PC-9 (cell line): ENCODE measurements at regions not wholly inside any gene's neighbourhood (a gene's known extent, or its start where the extent isn't known, plus 50 kb on each side); places are given as distances from the start of the nearest gene placed in this dataset.

ENCODE experiments used
- BruUV-seq: library from RNA; stranded (reverse); fragments of 400-500 nt; replicated peaks from 2 replicates; lab custom pipeline; 2021; lab: Mats Ljungman, UMichigan
- CTCF ChIA-PET: fragments of 300-600 bp; sonication (Branson Sonifier 250); formaldehyde crosslinking; loops from one replicate; lab custom pipeline; 2022; ENCODE audit warnings: antibody characterized with exemption; lab: Charles Lee
- POLR2A ChIA-PET: fragments of 300-600 bp; sonication (Branson Sonifier 250); formaldehyde crosslinking; loops from one replicate; lab custom pipeline; 2022; ENCODE audit warnings: antibody characterized with exemption; ENCODE audit not compliant: unreplicated experiment; lab: Charles Lee
- DNase-seq, 2 experiments: peaks; one replicate each; pipeline versions ENCODE4 v3.0.0 to v3.0.0-alpha.2; 2015 to 2022; ENCODE audit warnings: mixed read lengths in 1 of 2
- H2AFZ ChIP-seq: fragments of 200-600 bp; sonication (generic); 2 replicates; pipeline ENCODE4 v1.8.1; 2017; ENCODE audit warnings: antibody characterized with exemption
- H3F3A ChIP-seq: fragments of 200-600 bp; sonication (generic); 2 replicates; pipeline ENCODE4 v1.8.1; 2017; ENCODE audit warnings: antibody characterized with exemption, mild to moderate bottlenecking, low read depth; ENCODE audit not compliant: insufficient read depth
- H3K27ac ChIP-seq: fragments of 200-600 bp; sonication (generic); 2 replicates; pipeline ENCODE4 v1.6.1; 2016; ENCODE audit warnings: mixed run types
- H3K27me3 ChIP-seq: fragments of 200-600 bp; sonication (generic); 2 replicates; pipeline ENCODE4 v1.6.1; 2016; ENCODE audit warnings: low read depth, mixed run types; ENCODE audit not compliant: insufficient read depth
- H3K36me3 ChIP-seq: fragments of 200-600 bp; sonication (generic); 2 replicates; pipeline ENCODE4 v1.6.1; 2016; ENCODE audit warnings: low read depth, mixed run types
- H3K4me1 ChIP-seq: fragments of 200-600 bp; sonication (generic); replicated peaks from 2 replicates; pipeline ENCODE4 v1.6.1; 2016; ENCODE audit warnings: mixed run types; ENCODE audit not compliant: insufficient read depth
- H3K4me2 ChIP-seq: fragments of 200-600 bp; sonication (generic); 2 replicates; pipeline ENCODE4 v1.6.1; 2017; ENCODE audit warnings: mixed run types
- H3K4me3 ChIP-seq: fragments of 200-600 bp; sonication (generic); 2 replicates; pipeline ENCODE4 v1.6.1; 2016; ENCODE audit warnings: mixed run types
- H3K79me2 ChIP-seq: fragments of 200-600 bp; sonication (generic); 2 replicates; pipeline ENCODE4 v1.6.1; 2017; ENCODE audit warnings: low read depth, mixed run types
- H3K9me2 ChIP-seq: fragments of 200-600 bp; sonication (generic); 2 replicates; pipeline ENCODE4 v1.8.1; 2017; ENCODE audit warnings: mild to moderate bottlenecking; ENCODE audit not compliant: insufficient read depth
- H3K9me3 ChIP-seq: fragments of 200-600 bp; sonication (generic); 2 replicates; pipeline ENCODE4 v1.8.1; 2016; ENCODE audit warnings: low read depth; ENCODE audit not compliant: insufficient read depth
- H4K20me1 ChIP-seq: fragments of 200-600 bp; sonication (generic); 2 replicates; pipeline ENCODE4 v1.8.1; 2017; ENCODE audit not compliant: insufficient read depth
- EZH2 ChIP-seq: fragments of 200-600 bp; sonication (generic); IDR thresholded peaks from 2 replicates; pipeline ENCODE4 v1.8.0; 2017; ENCODE audit warnings: antibody characterized with exemption, low read depth
- intact Hi-C: fragments of 100-400 bp; cut with micrococcal nuclease; formaldehyde crosslinking; loops from one replicate; pipeline ENCODE4 v1.10.0; 2022; ENCODE audit not compliant: unreplicated experiment
- TF ChIP-seq, protein P1 (sequence below): fragments of 200-600 bp; sonication (generic); conservative IDR thresholded peaks from 2 replicates; pipeline ENCODE4 v1.6.1; 2017; ENCODE audit warnings: mixed run types, antibody characterized with exemption, mild to moderate bottlenecking, moderate library complexity

- ChIA-PET CTCF (no interaction called here), POLR2A (no interaction called here)
- no TSS peak for BruUV-seq
- Histone ChIP-seq H3K9me3 (no peaks in the 10 kb centered on the region), H3K27me3 (0 out of 2 replicates have a peak, but pooled peaks cover 6% of the 10 kb centered on the region), H3K36me3 (no peaks in the 10 kb centered on the region), H3K9me2 (no peaks in the 10 kb centered on the region), H3K4me3 (no peak overlapping the region), H3F3A (no peaks in the 10 kb centered on the region), H2AFZ (no peak overlapping the region), H3K4me2 (no peak overlapping the region), H4K20me1 (no peaks in the 10 kb centered on the region), H3K79me2 (no peaks in the 10 kb centered on the region), H3K27ac (no peak overlapping the region), H3K4me1 (no peaks in the 10 kb centered on the region)
- TF ChIP-seq, protein P1, sequence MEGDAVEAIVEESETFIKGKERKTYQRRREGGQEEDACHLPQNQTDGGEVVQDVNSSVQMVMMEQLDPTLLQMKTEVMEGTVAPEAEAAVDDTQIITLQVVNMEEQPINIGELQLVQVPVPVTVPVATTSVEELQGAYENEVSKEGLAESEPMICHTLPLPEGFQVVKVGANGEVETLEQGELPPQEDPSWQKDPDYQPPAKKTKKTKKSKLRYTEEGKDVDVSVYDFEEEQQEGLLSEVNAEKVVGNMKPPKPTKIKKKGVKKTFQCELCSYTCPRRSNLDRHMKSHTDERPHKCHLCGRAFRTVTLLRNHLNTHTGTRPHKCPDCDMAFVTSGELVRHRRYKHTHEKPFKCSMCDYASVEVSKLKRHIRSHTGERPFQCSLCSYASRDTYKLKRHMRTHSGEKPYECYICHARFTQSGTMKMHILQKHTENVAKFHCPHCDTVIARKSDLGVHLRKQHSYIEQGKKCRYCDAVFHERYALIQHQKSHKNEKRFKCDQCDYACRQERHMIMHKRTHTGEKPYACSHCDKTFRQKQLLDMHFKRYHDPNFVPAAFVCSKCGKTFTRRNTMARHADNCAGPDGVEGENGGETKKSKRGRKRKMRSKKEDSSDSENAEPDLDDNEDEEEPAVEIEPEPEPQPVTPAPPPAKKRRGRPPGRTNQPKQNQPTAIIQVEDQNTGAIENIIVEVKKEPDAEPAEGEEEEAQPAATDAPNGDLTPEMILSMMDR: no peak
- TF ChIP-seq EZH2: no peak
- DNase-seq: no peak
- intact Hi-C loops: no loop called here
Measured at GRCh38 chr20:22825546-22825945, 209.6 kb upstream of the SSTR4 start.

- 0 out of 2 replicates have a peak, but pooled peaks cover 6% of the 10 kb centered on the region for H3K27me3 ChIP-seq
- no peaks in the 10 kb centered on the region for H3K9me3 ChIP-seq
- H3K4me2 ChIP-seq: no peak overlapping the region
- no peaks in the 10 kb centered on the region for H3K36me3 ChIP-seq
- CTCF ChIA-PET: interaction anchor here (0.5 kb wide), 1 partner anchor 114 kb away, joined by 8 read pairs; no protein-coding TSS in a partner anchor
- no TSS peak for BruUV-seq
- H3F3A ChIP-seq: no peaks in the 10 kb centered on the region
- TF ChIP-seq, protein P1: no peak
- TF ChIP-seq EZH2: no peak
- H3K27ac ChIP-seq: no peak overlapping the region
- H4K20me1 ChIP-seq: no peaks in the 10 kb centered on the region
- no peaks in the 10 kb centered on the region for H3K79me2 ChIP-seq
- no peak overlapping the region for H2AFZ ChIP-seq
- intact Hi-C loops: no loop called here
- no peaks in the 10 kb centered on the region for H3K4me1 ChIP-seq
- no peak for DNase-seq
- H3K9me2 ChIP-seq: no peaks in the 10 kb centered on the region
- H3K4me3 ChIP-seq: no peak overlapping the region
- POLR2A ChIA-PET: interaction anchor here (0.7 kb wide), 1 partner anchor 178 kb away, joined by 6 read pairs; no protein-coding TSS in a partner anchor
Measured at GRCh38 chr20:22826306-22827230, 208.5 kb upstream of the SSTR4 start.

GRCh38 chr20:22827916-22828315, 207.2 kb upstream of the SSTR4 start:
- Histone ChIP-seq H4K20me1 (no peaks in the 10 kb centered on the region), H3K9me3 (no peaks in the 10 kb centered on the region), H3K27me3 (0 out of 2 replicates have a peak, but pooled peaks cover 6% of the 10 kb centered on the region), H2AFZ (no peak overlapping the region), H3K4me3 (no peak overlapping the region), H3K36me3 (no peaks in the 10 kb centered on the region), H3K4me2 (no peak overlapping the region), H3K79me2 (no peaks in the 10 kb centered on the region), H3K4me1 (no peaks in the 10 kb centered on the region), H3K9me2 (no peaks in the 10 kb centered on the region), H3F3A (no peaks in the 10 kb centered on the region), H3K27ac (no peak overlapping the region)
- no peak for TF ChIP-seq EZH2
- TF ChIP-seq, protein P1: no peak
- BruUV-seq: no TSS peak
- intact Hi-C loops: no loop called here
- POLR2A ChIA-PET: no interaction called here
- CTCF ChIA-PET: no interaction called here
- no peak for DNase-seq
